Small intestine (tissue), 7 donors: ENCODE measurements at regions not wholly inside any gene's neighbourhood (a gene's known extent, or its start where the extent isn't known, plus 50 kb on each side); places are given as distances from the start of the nearest gene placed in this dataset.

Source experiments
- DNase-seq, 2 donors: peaks; one replicate each; pipeline versions ENCODE4 v3.0.0 to v3.0.0-alpha.2; 2013
- FAIRE-seq: peaks from 2 replicates; lab custom pipeline; 2012; peaks lifted over from hg19 to GRCh38; lab: Jason Lieb, UNC
- H3K27ac ChIP-seq, 3 donors: one replicate each; pipeline ENCODE4 v1.5.1; 2013; ENCODE audit warnings: low read length in 2 of 3, mild to moderate bottlenecking in 2 of 3, control low read depth in 1 of 3, inconsistent platforms in 1 of 3, low read depth in 1 of 3, moderate library complexity in 1 of 3
- H3K27me3 ChIP-seq, 3 donors: one replicate each; pipeline ENCODE4 v1.6.1; 2013; ENCODE audit warnings: low read length in 3 of 3, inconsistent platforms in 1 of 3; ENCODE audit not compliant: control insufficient read depth in 3 of 3, insufficient read depth in 3 of 3
- H3K36me3 ChIP-seq, 3 donors: one replicate each; pipeline ENCODE4 v1.6.1; 2013; ENCODE audit warnings: low read length in 3 of 3, inconsistent platforms in 1 of 3, low read depth in 1 of 3, mild to moderate bottlenecking in 1 of 3, moderate library complexity in 1 of 3; ENCODE audit not compliant: control insufficient read depth in 3 of 3, insufficient read depth in 2 of 3
- H3K4me1 ChIP-seq, 3 donors: one replicate each; pipeline ENCODE4 v1.6.1; 2013; ENCODE audit warnings: low read length in 2 of 3, inconsistent platforms in 1 of 3, low read depth in 1 of 3, mild to moderate bottlenecking in 1 of 3, moderate library complexity in 1 of 3; ENCODE audit not compliant: control insufficient read depth in 3 of 3, insufficient read depth in 2 of 3
- H3K4me3 ChIP-seq, 3 donors: one replicate each; pipeline ENCODE4 v1.5.1; 2013; ENCODE audit warnings: low read length in 3 of 3, control low read depth in 1 of 3, inconsistent platforms in 1 of 3, low read depth in 1 of 3, mild to moderate bottlenecking in 1 of 3, moderate library complexity in 1 of 3
- H3K9me3 ChIP-seq, 2 donors: one replicate each; pipeline ENCODE4 v1.6.1; 2013; ENCODE audit warnings: low read depth in 1 of 2, low read length in 1 of 2; ENCODE audit not compliant: control insufficient read depth in 2 of 2, insufficient read depth in 1 of 2
- WGBS, 3 donors: extraction: QIAGEN DNeasy Blood & Tissue Kit; methylation state at CpG; one replicate each; pipeline ENCODE4 v1.1.7; 2013; 5-methylcytosine and 5-hydroxymethylcytosine counted together
- donor health status: healthy with polysubstance abuse.
- donor health status: control.
- donor health status: control.
- donor health status: Bipolar disorder and iron deficiency.
- donor health status: healthy.

GRCh38 chr6:34606477-34607265 is 50.5 kb upstream of the SPDEF start:
- H3K4me1 ChIP-seq: peaks cover 2 to 7% (median 2%) of the 10 kb centered on the region in 3 donors

More at GRCh38 chr6:34606477-34607265, 50.5 kb upstream of the SPDEF start:
- Histone ChIP-seq H3K27ac (no peak overlapping the region), H3K4me3 (no peak overlapping the region), H3K27me3 (no peaks in the 10 kb centered on the region), H3K9me3 (no peaks in the 10 kb centered on the region), H3K36me3 (peaks cover 5 to 12% (median 8%) of the 10 kb centered on the region in 3 donors)
- WGBS, 3 donors: 91 to 98% (median 94%) methylated on average over 11 of the region's 11 CpGs
- FAIRE-seq (no peak), DNase-seq (no peak)
